Endothelial cell of umbilical vein (primary cell): ENCODE measurements at regions not wholly inside any gene's neighbourhood (a gene's known extent, or its start where the extent isn't known, plus 50 kb on each side); places are given as distances from the start of the nearest gene placed in this dataset.

Experiments used
- BruUV-seq: library from RNA; stranded (reverse); fragments of 400-500 nt; replicated peaks from 2 replicates; lab custom pipeline; 2021; lab: Mats Ljungman, UMichigan
- CTCF ChIA-PET: fragments of 300-600, 350-600 bp; sonication (Branson Sonifier 250); formaldehyde crosslinking; loops from one replicate; lab custom pipeline; 2021; ENCODE audit warnings: antibody characterized with exemption, inconsistent platforms; lab: Charles Lee
- POLR2A ChIA-PET: fragments of 300-600, 350-600 bp; sonication (Branson Sonifier 250); formaldehyde crosslinking; loops from one replicate; lab custom pipeline; 2021; ENCODE audit warnings: antibody characterized with exemption, inconsistent platforms; lab: Charles Lee
- DNase-seq: peaks from one replicate; pipeline ENCODE4 v3.0.0-alpha.2; 2011; ENCODE audit warnings: low read depth, low spot score
- FAIRE-seq: peaks from 2 replicates; lab custom pipeline; 2011; peaks lifted over from hg19 to GRCh38; lab: Jason Lieb, UNC
- H2AFZ ChIP-seq: 2 replicates; pipeline ENCODE4 v1.6.0; 2012; ENCODE audit warnings: low read depth, low read length, control low read depth, inconsistent platforms
- H3K27ac ChIP-seq: 2 replicates; pipeline ENCODE4 v1.5.1; 2011; ENCODE audit warnings: low read depth, mild to moderate bottlenecking, control low read depth, low read length, moderate library complexity; ENCODE audit not compliant: insufficient read depth
- H3K27me3 ChIP-seq, 2 experiments: 2 replicates each; pipeline versions ENCODE4 v1.6.0 to v1.6.1; 2011; ENCODE audit warnings: low read length in 2 of 2, mixed read lengths in 1 of 2; ENCODE audit not compliant: control insufficient read depth in 2 of 2, insufficient read depth in 2 of 2
- H3K36me3 ChIP-seq, 2 experiments: 2 replicates in 1 of 2; 3 replicates in 1 of 2; pipeline ENCODE4 v1.5.1; 2011; ENCODE audit warnings: low read length in 2 of 2, mild to moderate bottlenecking in 1 of 2, moderate library complexity in 1 of 2; ENCODE audit not compliant: control insufficient read depth in 2 of 2, insufficient read depth in 2 of 2; ENCODE audit errors: extremely low read depth in 1 of 2
- H3K4me1 ChIP-seq: 3 replicates; pipeline ENCODE4 v1.5.1; 2011; ENCODE audit warnings: mild to moderate bottlenecking, low read length; ENCODE audit not compliant: control insufficient read depth, insufficient read depth; ENCODE audit errors: extremely low read depth
- H3K4me2 ChIP-seq: 2 replicates; pipeline ENCODE4 v1.6.1; 2011; ENCODE audit warnings: low read length, control low read depth, mixed read lengths; ENCODE audit not compliant: insufficient read depth
- H3K4me3 ChIP-seq, 3 experiments: fragments of 200-600 bp in 1 of 3; sonication (generic), shearing (Covaris generic) in 1 of 3; replicated peaks in 1 of 3; 2 replicates each; pipeline ENCODE4 v1.5.1; 2011 to 2016; ENCODE audit warnings: control low read depth in 3 of 3, low read length in 3 of 3, mild to moderate bottlenecking in 2 of 3, inconsistent platforms in 1 of 3, low read depth in 1 of 3, moderate library complexity in 1 of 3; ENCODE audit not compliant: insufficient read depth in 1 of 3
- H3K79me2 ChIP-seq: 2 replicates; pipeline ENCODE4 v1.6.0; 2012; ENCODE audit warnings: low read length, inconsistent platforms; ENCODE audit not compliant: control insufficient read depth, insufficient read depth
- H3K9ac ChIP-seq: replicated peaks from 2 replicates; pipeline ENCODE3; 2011; ENCODE audit warnings: low read length, control low read depth; ENCODE audit not compliant: insufficient read depth; ENCODE audit errors: extremely low read depth
- H3K9me1 ChIP-seq: replicated peaks from 3 replicates; pipeline ENCODE4 v1.6.0; 2011; ENCODE audit warnings: mild to moderate bottlenecking, low read length; ENCODE audit not compliant: control insufficient read depth, insufficient read depth; ENCODE audit errors: extremely low read depth
- H3K9me3 ChIP-seq: replicated peaks from 2 replicates; pipeline ENCODE4 v1.5.1; 2012; ENCODE audit warnings: low read length, inconsistent platforms; ENCODE audit not compliant: control insufficient read depth, insufficient read depth
- H4K20me1 ChIP-seq: replicated peaks from 2 replicates; pipeline ENCODE3; 2011; ENCODE audit warnings: mild to moderate bottlenecking, low read length; ENCODE audit not compliant: control insufficient read depth, insufficient read depth; ENCODE audit errors: extremely low read depth
- CTCF ChIP-seq, 2 donors: IDR thresholded peaks; 1 replicate in 1 of 2; 2 replicates in 1 of 2; pipeline ENCODE4 v1.5.1; 2011; ENCODE audit warnings: low read length in 2 of 2, mild to moderate bottlenecking in 2 of 2, moderate library complexity in 2 of 2, control low read depth in 1 of 2, inconsistent platforms in 1 of 2, low read depth in 1 of 2; ENCODE audit not compliant: insufficient read depth in 1 of 2; ENCODE audit errors: extremely low read depth in 1 of 2
- GATA2 ChIP-seq: IDR thresholded peaks from 2 replicates; pipeline ENCODE4 v1.7.0; 2011; ENCODE audit warnings: low read depth, mild to moderate bottlenecking, moderate library complexity, mixed read lengths, low read length; ENCODE audit not compliant: insufficient read length, insufficient read depth
- JUN ChIP-seq: IDR thresholded peaks from 2 replicates; pipeline ENCODE4 v1.6.1; 2011; ENCODE audit warnings: borderline replicate concordance, low read depth; ENCODE audit not compliant: insufficient read length, insufficient read depth
- MYC ChIP-seq: IDR thresholded peaks from one replicate; pipeline ENCODE4 v1.6.1; 2011; ENCODE audit warnings: mild to moderate bottlenecking, low read depth, low read length
- POLR2A ChIP-seq: IDR thresholded peaks from 2 replicates; pipeline ENCODE4 v1.6.1; 2012; ENCODE audit warnings: low read depth, mild to moderate bottlenecking, control low read depth, low read length
- POLR2AphosphoS5 ChIP-seq: IDR thresholded peaks from 2 replicates; pipeline ENCODE4 v1.6.1; 2012; ENCODE audit warnings: low read depth, mild to moderate bottlenecking, control low read depth, low read length, moderate library complexity; ENCODE audit not compliant: insufficient read depth
- dilution Hi-C: fragments of 300-500 bp; cut with MboI; formaldehyde crosslinking; loops from one replicate; pipeline ENCODE4 v1.15.0; 2019; ENCODE audit warnings: low sequenced_read_pairs; ENCODE audit not compliant: extremely low pct_ligation_motif_present
- intact Hi-C: fragments of 100-400 bp; cut with micrococcal nuclease; formaldehyde crosslinking; loops from one replicate; pipeline ENCODE4 v1.10.0; 2022
- TF ChIP-seq, protein P1 (sequence below): IDR thresholded peaks from 2 replicates; pipeline ENCODE4 v1.6.1; 2011; ENCODE audit not compliant: insufficient read depth, insufficient read length

GRCh38 chr7:10079572-10079971 is 894.1 kb upstream of the PHF14 start:
- no peaks in the 10 kb centered on the region for H3K36me3 ChIP-seq
- no peak overlapping the region for H2AFZ ChIP-seq
- H3K9ac ChIP-seq, result no peak overlapping the region
- DNase-seq (no peak), FAIRE-seq (no peak)
- H3K27ac ChIP-seq, result no peak overlapping the region
- no peaks in the 10 kb centered on the region for H3K79me2 ChIP-seq
- ChIA-PET CTCF (interaction anchor here (1.0 to 1.1 kb wide), 2 partner anchors 11 to 38 kb away, joined by 3 to 4 read pairs; no protein-coding TSS in a partner anchor), POLR2A (no interaction called here)
- no peak overlapping the region for H3K4me2 ChIP-seq
- no peak overlapping the region for H3K4me3 ChIP-seq
- no TSS peak for BruUV-seq
- intact Hi-C loops (no loop called here), dilution Hi-C loops (no loop called here)
- no peaks in the 10 kb centered on the region for H3K9me1 ChIP-seq
- H3K4me1 ChIP-seq, result no peaks in the 10 kb centered on the region
- TF ChIP-seq POLR2A, result no peak
- no peak for TF ChIP-seq POLR2AphosphoS5
- TF ChIP-seq JUN, result no peak
- TF ChIP-seq, protein P1, sequence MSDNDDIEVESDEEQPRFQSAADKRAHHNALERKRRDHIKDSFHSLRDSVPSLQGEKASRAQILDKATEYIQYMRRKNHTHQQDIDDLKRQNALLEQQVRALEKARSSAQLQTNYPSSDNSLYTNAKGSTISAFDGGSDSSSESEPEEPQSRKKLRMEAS, result no peak
- no peak for TF ChIP-seq GATA2
- H3K9me3 ChIP-seq, result no peaks in the 10 kb centered on the region
- no peaks in the 10 kb centered on the region for H3K27me3 ChIP-seq
- H4K20me1 ChIP-seq, result no peaks in the 10 kb centered on the region

GRCh38 chr7:10082896-10083295 is 890.8 kb upstream of the PHF14 start:
- Histone ChIP-seq H3K9me1 (no peaks in the 10 kb centered on the region), H3K27me3 (no peaks in the 10 kb centered on the region), H4K20me1 (no peaks in the 10 kb centered on the region), H3K79me2 (no peaks in the 10 kb centered on the region), H3K4me2 (no peak overlapping the region), H3K9ac (no peak overlapping the region), H3K4me1 (no peaks in the 10 kb centered on the region), H3K9me3 (no peaks in the 10 kb centered on the region), H3K4me3 (no peak overlapping the region), H3K27ac (no peak overlapping the region), H3K36me3 (no peaks in the 10 kb centered on the region), H2AFZ (no peak overlapping the region)
- dilution Hi-C loops (no loop called here), intact Hi-C loops (no loop called here)
- TF ChIP-seq MYC (no peak), JUN (no peak), CTCF (IDR thresholded peaks at IDR 0.05; ENCODE audit: extremely low read depth in 1 of 2, insufficient read depth in 1 of 2, low read depth in 1 of 2, low read length in 2 of 2) (no peak), POLR2AphosphoS5 (no peak)
- POLR2A ChIA-PET, result no interaction called here
- no TSS peak for BruUV-seq
- CTCF ChIA-PET, result no interaction called here
- FAIRE-seq (no peak), DNase-seq (no peak)
